PC-9 (cell line): ENCODE measurements at regions not wholly inside any gene's neighbourhood (a gene's known extent, or its start where the extent isn't known, plus 50 kb on each side); places are given as distances from the start of the nearest gene placed in this dataset.

ENCODE experiments used
- BruUV-seq: library from RNA; stranded (reverse); fragments of 400-500 nt; replicated peaks from 2 replicates; lab custom pipeline; 2021; lab: Mats Ljungman, UMichigan
- CTCF ChIA-PET: fragments of 300-600 bp; sonication (Branson Sonifier 250); formaldehyde crosslinking; loops from one replicate; lab custom pipeline; 2022; ENCODE audit warnings: antibody characterized with exemption; lab: Charles Lee
- POLR2A ChIA-PET: fragments of 300-600 bp; sonication (Branson Sonifier 250); formaldehyde crosslinking; loops from one replicate; lab custom pipeline; 2022; ENCODE audit warnings: antibody characterized with exemption; ENCODE audit not compliant: unreplicated experiment; lab: Charles Lee
- DNase-seq, 2 experiments: peaks; one replicate each; pipeline versions ENCODE4 v3.0.0 to v3.0.0-alpha.2; 2015 to 2022; ENCODE audit warnings: mixed read lengths in 1 of 2
- H2AFZ ChIP-seq: fragments of 200-600 bp; sonication (generic); 2 replicates; pipeline ENCODE4 v1.8.1; 2017; ENCODE audit warnings: antibody characterized with exemption
- H3F3A ChIP-seq: fragments of 200-600 bp; sonication (generic); 2 replicates; pipeline ENCODE4 v1.8.1; 2017; ENCODE audit warnings: antibody characterized with exemption, mild to moderate bottlenecking, low read depth; ENCODE audit not compliant: insufficient read depth
- H3K27ac ChIP-seq: fragments of 200-600 bp; sonication (generic); 2 replicates; pipeline ENCODE4 v1.6.1; 2016; ENCODE audit warnings: mixed run types
- H3K27me3 ChIP-seq: fragments of 200-600 bp; sonication (generic); 2 replicates; pipeline ENCODE4 v1.6.1; 2016; ENCODE audit warnings: low read depth, mixed run types; ENCODE audit not compliant: insufficient read depth
- H3K36me3 ChIP-seq: fragments of 200-600 bp; sonication (generic); 2 replicates; pipeline ENCODE4 v1.6.1; 2016; ENCODE audit warnings: low read depth, mixed run types
- H3K4me1 ChIP-seq: fragments of 200-600 bp; sonication (generic); replicated peaks from 2 replicates; pipeline ENCODE4 v1.6.1; 2016; ENCODE audit warnings: mixed run types; ENCODE audit not compliant: insufficient read depth
- H3K4me2 ChIP-seq: fragments of 200-600 bp; sonication (generic); 2 replicates; pipeline ENCODE4 v1.6.1; 2017; ENCODE audit warnings: mixed run types
- H3K4me3 ChIP-seq: fragments of 200-600 bp; sonication (generic); 2 replicates; pipeline ENCODE4 v1.6.1; 2016; ENCODE audit warnings: mixed run types
- H3K79me2 ChIP-seq: fragments of 200-600 bp; sonication (generic); 2 replicates; pipeline ENCODE4 v1.6.1; 2017; ENCODE audit warnings: low read depth, mixed run types
- H3K9me2 ChIP-seq: fragments of 200-600 bp; sonication (generic); 2 replicates; pipeline ENCODE4 v1.8.1; 2017; ENCODE audit warnings: mild to moderate bottlenecking; ENCODE audit not compliant: insufficient read depth
- H3K9me3 ChIP-seq: fragments of 200-600 bp; sonication (generic); 2 replicates; pipeline ENCODE4 v1.8.1; 2016; ENCODE audit warnings: low read depth; ENCODE audit not compliant: insufficient read depth
- H4K20me1 ChIP-seq: fragments of 200-600 bp; sonication (generic); 2 replicates; pipeline ENCODE4 v1.8.1; 2017; ENCODE audit not compliant: insufficient read depth
- EZH2 ChIP-seq: fragments of 200-600 bp; sonication (generic); IDR thresholded peaks from 2 replicates; pipeline ENCODE4 v1.8.0; 2017; ENCODE audit warnings: antibody characterized with exemption, low read depth
- intact Hi-C: fragments of 100-400 bp; cut with micrococcal nuclease; formaldehyde crosslinking; loops from one replicate; pipeline ENCODE4 v1.10.0; 2022; ENCODE audit not compliant: unreplicated experiment
- TF ChIP-seq, protein P1 (sequence below): fragments of 200-600 bp; sonication (generic); conservative IDR thresholded peaks from 2 replicates; pipeline ENCODE4 v1.6.1; 2017; ENCODE audit warnings: mixed run types, antibody characterized with exemption, mild to moderate bottlenecking, moderate library complexity

DNA sequence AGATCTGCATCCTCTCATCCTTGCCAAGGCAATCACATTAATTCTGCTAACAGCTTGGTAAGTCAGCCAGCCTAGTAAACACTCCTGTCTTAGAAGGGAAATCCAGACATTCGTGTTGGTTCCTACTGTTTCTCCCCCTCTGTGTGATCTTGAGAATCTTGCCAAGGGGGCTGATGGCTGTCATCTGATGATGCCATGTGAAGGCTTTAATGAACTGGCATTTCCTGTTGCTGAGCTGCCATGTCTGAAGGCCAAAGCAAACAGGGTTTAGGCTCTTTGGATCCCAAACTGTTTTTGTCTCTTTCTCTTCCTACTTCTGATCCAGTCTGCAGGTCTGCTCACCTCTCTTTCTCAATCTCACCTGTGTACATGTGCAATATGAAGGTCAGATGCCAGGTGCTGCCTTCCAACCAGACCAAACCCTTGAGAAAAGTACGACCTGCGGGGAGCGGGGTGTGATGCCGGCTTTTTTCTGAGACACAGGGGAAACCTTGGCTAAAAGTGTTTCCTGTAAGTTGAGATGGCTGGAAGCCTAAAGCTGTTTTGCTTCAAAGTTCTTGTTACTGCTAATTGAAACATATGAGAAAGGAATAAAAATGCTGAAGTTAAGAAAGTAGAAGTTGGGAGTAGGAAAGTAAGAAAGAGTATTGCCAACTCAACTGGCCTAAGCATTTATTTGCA is 532.9 kb downstream of the ANKRD50 start:
- peaks cover 13% of the 10 kb centered on the region; the same call in 1 of the 2 replicates for H3K9me3 ChIP-seq
- no peak for DNase-seq
- peaks cover 18% of the 10 kb centered on the region for H3F3A ChIP-seq
- no peak overlapping the region for H3K4me3 ChIP-seq
- CTCF ChIA-PET, result no interaction called here
- H2AFZ ChIP-seq, result no peak overlapping the region
- no peaks in the 10 kb centered on the region for H4K20me1 ChIP-seq
- peak overlapping the region; percentile 95 for H3K27ac ChIP-seq
- no peaks in the 10 kb centered on the region for H3K36me3 ChIP-seq
- no peaks in the 10 kb centered on the region for H3K79me2 ChIP-seq
- POLR2A ChIA-PET, result no interaction called here
- no peak for TF ChIP-seq EZH2
- TF ChIP-seq, protein P1, sequence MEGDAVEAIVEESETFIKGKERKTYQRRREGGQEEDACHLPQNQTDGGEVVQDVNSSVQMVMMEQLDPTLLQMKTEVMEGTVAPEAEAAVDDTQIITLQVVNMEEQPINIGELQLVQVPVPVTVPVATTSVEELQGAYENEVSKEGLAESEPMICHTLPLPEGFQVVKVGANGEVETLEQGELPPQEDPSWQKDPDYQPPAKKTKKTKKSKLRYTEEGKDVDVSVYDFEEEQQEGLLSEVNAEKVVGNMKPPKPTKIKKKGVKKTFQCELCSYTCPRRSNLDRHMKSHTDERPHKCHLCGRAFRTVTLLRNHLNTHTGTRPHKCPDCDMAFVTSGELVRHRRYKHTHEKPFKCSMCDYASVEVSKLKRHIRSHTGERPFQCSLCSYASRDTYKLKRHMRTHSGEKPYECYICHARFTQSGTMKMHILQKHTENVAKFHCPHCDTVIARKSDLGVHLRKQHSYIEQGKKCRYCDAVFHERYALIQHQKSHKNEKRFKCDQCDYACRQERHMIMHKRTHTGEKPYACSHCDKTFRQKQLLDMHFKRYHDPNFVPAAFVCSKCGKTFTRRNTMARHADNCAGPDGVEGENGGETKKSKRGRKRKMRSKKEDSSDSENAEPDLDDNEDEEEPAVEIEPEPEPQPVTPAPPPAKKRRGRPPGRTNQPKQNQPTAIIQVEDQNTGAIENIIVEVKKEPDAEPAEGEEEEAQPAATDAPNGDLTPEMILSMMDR, result no peak
- H3K9me2 ChIP-seq, result no peaks in the 10 kb centered on the region
- intact Hi-C loops, result no loop called here
- H3K27me3 ChIP-seq, result no peaks in the 10 kb centered on the region
- peaks cover 26% of the 10 kb centered on the region for H3K4me1 ChIP-seq
- H3K4me2 ChIP-seq, result no peak overlapping the region
- no TSS peak for BruUV-seq

DNA sequence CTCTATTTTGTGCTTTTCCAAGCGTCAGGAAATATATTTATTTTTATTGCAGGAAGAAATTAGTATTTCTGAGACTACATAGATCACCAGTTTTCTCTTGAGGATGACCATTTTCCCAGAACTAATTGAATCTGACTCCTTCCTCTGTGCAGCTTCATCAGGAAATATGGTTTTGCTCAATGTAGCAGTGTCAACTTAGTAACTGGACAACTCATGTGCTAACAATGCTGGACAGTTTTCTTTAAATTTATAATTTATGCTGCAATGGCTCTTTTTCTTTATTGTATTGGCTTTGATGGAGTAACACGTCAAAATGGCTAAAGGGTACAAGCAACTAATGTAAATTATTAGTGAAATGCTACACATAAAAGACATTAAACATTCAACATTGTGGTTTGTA is 531.5 kb downstream of the ANKRD50 start:
- CTCF ChIA-PET, result no interaction called here
- no peak overlapping the region for H3K27ac ChIP-seq
- no peak for DNase-seq
- no TSS peak for BruUV-seq
- no peaks in the 10 kb centered on the region for H3K27me3 ChIP-seq
- no peaks in the 10 kb centered on the region for H3K9me2 ChIP-seq
- H3K36me3 ChIP-seq, result no peaks in the 10 kb centered on the region
- TF ChIP-seq, protein P1, result no peak
- no peak for TF ChIP-seq EZH2
- peaks cover 26% of the 10 kb centered on the region for H3K4me1 ChIP-seq
- POLR2A ChIA-PET, result no interaction called here
- no peak overlapping the region for H3K4me2 ChIP-seq
- no peaks in the 10 kb centered on the region for H3K79me2 ChIP-seq
- intact Hi-C loops, result no loop called here
- no peak overlapping the region for H2AFZ ChIP-seq
- peaks cover 13% of the 10 kb centered on the region; the same call in 1 of the 2 replicates for H3K9me3 ChIP-seq
- peaks cover 18% of the 10 kb centered on the region for H3F3A ChIP-seq
- H4K20me1 ChIP-seq, result no peaks in the 10 kb centered on the region
- no peak overlapping the region for H3K4me3 ChIP-seq

DNA sequence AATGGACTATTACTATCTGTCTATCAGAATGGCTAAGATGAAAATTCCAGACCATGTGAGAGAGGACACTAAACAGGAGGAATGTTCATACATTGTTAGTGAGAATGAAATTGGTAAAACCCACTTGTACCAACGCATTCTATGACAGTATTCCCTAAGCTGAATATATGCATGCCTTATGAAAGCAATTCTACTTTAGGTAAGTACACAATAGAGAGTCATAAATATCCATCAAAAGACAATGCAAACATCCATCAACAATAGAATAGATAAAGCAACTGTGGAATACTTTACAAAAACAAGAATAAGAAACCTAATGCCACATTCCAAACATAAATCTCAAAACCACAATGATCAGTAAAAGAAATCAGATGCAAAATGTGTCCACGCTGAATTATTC is 529.3 kb downstream of the ANKRD50 start:
- intact Hi-C loops, result no loop called here

More for the DNA sequence above, 529.3 kb downstream of the ANKRD50 start:
- H3K4me3 ChIP-seq, result no peak overlapping the region
- peaks cover 13% of the 10 kb centered on the region for H3K4me1 ChIP-seq
- no peaks in the 10 kb centered on the region for H4K20me1 ChIP-seq
- DNase-seq, result no peak
- no peaks in the 10 kb centered on the region for H3K36me3 ChIP-seq
- H2AFZ ChIP-seq, result no peak overlapping the region
- no peak overlapping the region for H3K27ac ChIP-seq
- BruUV-seq, result no TSS peak
- ChIA-PET CTCF (no interaction called here), POLR2A (no interaction called here)
- H3K27me3 ChIP-seq, result no peaks in the 10 kb centered on the region
- H3K9me2 ChIP-seq, result no peaks in the 10 kb centered on the region
- H3K4me2 ChIP-seq, result no peak overlapping the region
- H3K79me2 ChIP-seq, result no peaks in the 10 kb centered on the region
- H3K9me3 ChIP-seq, result peaks cover 4% of the 10 kb centered on the region; the same call in 1 of the 2 replicates
- H3F3A ChIP-seq, result peaks cover 9% of the 10 kb centered on the region
- TF ChIP-seq, protein P1, result no peak
- no peak for TF ChIP-seq EZH2
